Right kidney (tissue), 1 donor: ENCODE measurements at regions not wholly inside any gene's neighbourhood (a gene's known extent, or its start where the extent isn't known, plus 50 kb on each side); places are given as distances from the start of the nearest gene placed in this dataset.

Experiments
- DNase-seq: peaks from one replicate; pipeline ENCODE4 v3.0.0-alpha.2; 2016

- DNase-seq: no peak
These were observed 88.8 kb upstream of the CTNNA1 start for GRCh38 chr5:138664276-138664943.

- DNase-seq: no peak
These were observed 88.4 kb upstream of the HSPA9 start for GRCh38 chr5:138663561-138663960.

GRCh38 chr5:138663009-138663408, 87.8 kb upstream of the HSPA9 start:
- no peak for DNase-seq

GRCh38 chr5:138662599-138662998, 87.4 kb upstream of the HSPA9 start:
- no peak for DNase-seq

- no peak for DNase-seq
These were observed 86.8 kb upstream of the HSPA9 start for GRCh38 chr5:138661991-138662434.

- DNase-seq: no peak
These were observed 86.2 kb upstream of the HSPA9 start for GRCh38 chr5:138661291-138661960.

GRCh38 chr5:138660051-138660572, 84.9 kb upstream of the HSPA9 start:
- DNase-seq: no peak

- no peak for DNase-seq
These were observed 84.4 kb upstream of the HSPA9 start for GRCh38 chr5:138659561-138659960.

- DNase-seq: no peak
These were observed 83.9 kb upstream of the HSPA9 start for GRCh38 chr5:138659121-138659520.

- no peak for DNase-seq
These were observed 83.5 kb upstream of the HSPA9 start for GRCh38 chr5:138658676-138659075.

GRCh38 chr5:138657360-138657759, 82.2 kb upstream of the HSPA9 start:
- DNase-seq: no peak

GRCh38 chr5:138656916-138657315, 81.7 kb upstream of the HSPA9 start:
- DNase-seq: no peak

- no peak for DNase-seq
These were observed 80.5 kb upstream of the HSPA9 start for GRCh38 chr5:138655530-138656190.

GRCh38 chr5:138654281-138654867, 79.2 kb upstream of the HSPA9 start:
- no peak for DNase-seq

GRCh38 chr5:138653502-138653901, 78.3 kb upstream of the HSPA9 start:
- DNase-seq: no peak

GRCh38 chr5:138651767-138652117, 76.5 kb upstream of the HSPA9 start:
- DNase-seq: no peak

- peak; percentile 31 for DNase-seq
These were observed 76.0 kb upstream of the HSPA9 start for GRCh38 chr5:138651058-138651766.

- no peak for DNase-seq
These were observed 75.0 kb upstream of the HSPA9 start for GRCh38 chr5:138650196-138650595.

- no peak for DNase-seq
These were observed 74.6 kb upstream of the HSPA9 start for GRCh38 chr5:138649775-138650174.

- DNase-seq: no peak
These were observed 74.1 kb upstream of the HSPA9 start for GRCh38 chr5:138649316-138649720.

GRCh38 chr5:138648841-138649240, 73.6 kb upstream of the HSPA9 start:
- no peak for DNase-seq

GRCh38 chr5:138647794-138648410, 72.7 kb upstream of the HSPA9 start:
- no peak for DNase-seq
